Lower leg skin (tissue), 3 donors: ENCODE measurements at regions not wholly inside any gene's neighbourhood (a gene's known extent, or its start where the extent isn't known, plus 50 kb on each side); places are given as distances from the start of the nearest gene placed in this dataset.

Source experiments
- CTCF ChIP-seq, 3 donors: fragments of 450-650 bp; IDR thresholded peaks; one replicate each; pipeline ENCODE4 v1.5.1; 2016; ENCODE audit warnings: antibody characterized with exemption in 3 of 3, mild to moderate bottlenecking in 3 of 3, moderate library complexity in 2 of 3
- POLR2A ChIP-seq, 2 donors: fragments of 450-650 bp; IDR thresholded peaks; one replicate each; pipeline ENCODE4 v1.6.1; 2016 to 2017; ENCODE audit warnings: antibody characterized with exemption in 2 of 2, mild to moderate bottlenecking in 1 of 2, moderate library complexity in 1 of 2

DNA sequence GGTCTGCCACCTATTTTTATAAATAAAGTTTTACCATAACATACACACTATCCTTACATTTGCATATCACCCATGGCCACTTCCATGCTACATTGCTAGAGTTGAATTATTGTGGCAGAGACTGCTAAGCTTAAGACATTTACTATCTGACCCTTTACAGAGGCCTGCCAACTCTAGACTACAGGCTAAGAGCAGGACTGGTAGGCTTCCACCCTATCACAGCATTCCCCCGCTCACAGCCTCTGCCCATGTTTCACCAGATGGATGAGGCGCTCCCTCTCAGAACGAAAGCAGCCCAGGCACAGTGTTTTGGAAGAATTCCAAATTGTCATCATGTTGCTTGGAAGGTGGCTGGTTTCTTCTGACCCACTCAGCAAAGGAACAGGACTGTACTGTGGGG is 91.7 kb upstream of the SLC35G4 start:
- TF ChIP-seq CTCF (IDR thresholded peaks at IDR 0.05) (no peak), POLR2A (IDR thresholded peaks at IDR 0.05) (no peak)
